Esophagus muscularis mucosa (tissue), 4 donors: ENCODE measurements at regions not wholly inside any gene's neighbourhood (a gene's known extent, or its start where the extent isn't known, plus 50 kb on each side); places are given as distances from the start of the nearest gene placed in this dataset.

ENCODE experiments used
- DNase-seq: peaks from one replicate; pipeline ENCODE4 v3.0.0-alpha.2; 2017; ENCODE audit errors: extremely low spot score
- H3K27ac ChIP-seq, 4 donors: fragments of 200-600 bp; sonication (generic); replicated peaks in 1 of 4; 1 replicate in 3 of 4; 2 replicates in 1 of 4; pipeline ENCODE4 v1.5.1; 2016 to 2019; ENCODE audit warnings: mild to moderate bottlenecking in 1 of 4
- H3K27me3 ChIP-seq, 4 donors: fragments of 200-600 bp; sonication (generic); one replicate each; pipeline versions ENCODE4 v1.5.1 to v1.6.0; 2016 to 2019
- H3K36me3 ChIP-seq, 4 donors: fragments of 200-600 bp; sonication (generic); one replicate each; pipeline ENCODE4 v1.5.1; 2016 to 2019
- H3K4me1 ChIP-seq, 4 donors: fragments of 200-600 bp; sonication (generic); one replicate each; pipeline ENCODE4 v1.5.1; 2016 to 2019
- H3K4me3 ChIP-seq, 4 donors: fragments of 200-600 bp; sonication (generic); 1 replicate in 2 of 4; 2 replicates in 2 of 4; pipeline ENCODE4 v1.5.1; 2016 to 2019; ENCODE audit warnings: mild to moderate bottlenecking in 4 of 4, moderate library complexity in 1 of 4
- H3K9me3 ChIP-seq, 4 donors: fragments of 200-600 bp; sonication (generic); 1 replicate in 3 of 4; 2 replicates in 1 of 4; pipeline ENCODE4 v1.5.1; 2016 to 2019
- EP300 ChIP-seq: sonication (generic); formaldehyde crosslinking; IDR thresholded peaks from one replicate; pipeline ENCODE4 v1.6.1; 2017; ENCODE audit warnings: antibody characterized with exemption
- POLR2A ChIP-seq: fragments of 450-650 bp; IDR thresholded peaks from one replicate; pipeline ENCODE4 v1.6.1; 2017; ENCODE audit warnings: antibody characterized with exemption, moderate library complexity, mild to moderate bottlenecking, low read depth
- POLR2AphosphoS5 ChIP-seq, 2 donors: sonication (generic); formaldehyde crosslinking; IDR thresholded peaks; one replicate each; pipeline ENCODE4 v1.6.1; 2017; ENCODE audit warnings: antibody characterized with exemption in 2 of 2
- WGBS: methylation state at CpG from one replicate; pipeline ENCODE4 v1.1.5; 2018; 5-methylcytosine and 5-hydroxymethylcytosine counted together
- intact Hi-C: fragments of 100-400 bp; cut with DNase I; formaldehyde crosslinking; loops from one replicate; pipeline ENCODE4 v1.15.1; 2023
- TF ChIP-seq, protein P1 (sequence below), 3 experiments: fragments of 200-600 bp in 2 of 3; fragments of 450-650 bp in 1 of 3; sonication (generic) in 2 of 3; IDR thresholded peaks; one replicate each; pipeline ENCODE4 v1.5.1; 2017 to 2019; ENCODE audit warnings: antibody characterized with exemption in 3 of 3, mild to moderate bottlenecking in 2 of 3, moderate library complexity in 1 of 3

DNA sequence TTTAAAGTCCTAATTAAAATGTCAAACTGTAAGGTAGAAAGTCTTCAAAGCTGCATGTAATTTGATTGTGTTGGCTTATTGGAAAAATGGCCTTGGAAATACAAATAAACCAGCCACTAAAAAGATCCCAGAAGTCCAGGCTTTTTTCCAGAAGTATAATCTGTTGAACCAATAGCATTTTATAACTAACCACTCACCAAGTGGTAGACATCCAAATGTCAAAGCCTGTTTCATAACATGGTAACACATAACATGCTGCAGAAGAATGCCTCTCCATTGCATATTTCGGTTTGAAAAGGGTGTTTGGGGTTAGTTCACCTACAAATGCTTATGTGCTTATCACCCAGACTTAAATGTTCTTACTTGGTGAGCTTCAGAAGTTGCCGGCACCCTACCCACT lies 183.7 kb upstream of the DIO2 start:
- DNase-seq = no peak
- no peak for TF ChIP-seq POLR2A
- TF ChIP-seq EP300 = no peak
- TF ChIP-seq, protein P1, sequence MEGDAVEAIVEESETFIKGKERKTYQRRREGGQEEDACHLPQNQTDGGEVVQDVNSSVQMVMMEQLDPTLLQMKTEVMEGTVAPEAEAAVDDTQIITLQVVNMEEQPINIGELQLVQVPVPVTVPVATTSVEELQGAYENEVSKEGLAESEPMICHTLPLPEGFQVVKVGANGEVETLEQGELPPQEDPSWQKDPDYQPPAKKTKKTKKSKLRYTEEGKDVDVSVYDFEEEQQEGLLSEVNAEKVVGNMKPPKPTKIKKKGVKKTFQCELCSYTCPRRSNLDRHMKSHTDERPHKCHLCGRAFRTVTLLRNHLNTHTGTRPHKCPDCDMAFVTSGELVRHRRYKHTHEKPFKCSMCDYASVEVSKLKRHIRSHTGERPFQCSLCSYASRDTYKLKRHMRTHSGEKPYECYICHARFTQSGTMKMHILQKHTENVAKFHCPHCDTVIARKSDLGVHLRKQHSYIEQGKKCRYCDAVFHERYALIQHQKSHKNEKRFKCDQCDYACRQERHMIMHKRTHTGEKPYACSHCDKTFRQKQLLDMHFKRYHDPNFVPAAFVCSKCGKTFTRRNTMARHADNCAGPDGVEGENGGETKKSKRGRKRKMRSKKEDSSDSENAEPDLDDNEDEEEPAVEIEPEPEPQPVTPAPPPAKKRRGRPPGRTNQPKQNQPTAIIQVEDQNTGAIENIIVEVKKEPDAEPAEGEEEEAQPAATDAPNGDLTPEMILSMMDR (IDR thresholded peaks at IDR 0.05) = no peak
- TF ChIP-seq POLR2AphosphoS5 (IDR thresholded peaks at IDR 0.05) = no peak
- Histone ChIP-seq H3K4me1 (no peaks in the 10 kb centered on the region), H3K36me3 (no peaks in the 10 kb centered on the region), H3K27ac (no peak overlapping the region), H3K9me3 (peaks cover 0 to 16% (median 9%) of the 10 kb centered on the region in 4 donors), H3K27me3 (no peaks in the 10 kb centered on the region), H3K4me3 (no peak overlapping the region)
- intact Hi-C loops = no loop called here
- WGBS = 64% methylated on average over 2 of the region's 2 CpGs

DNA sequence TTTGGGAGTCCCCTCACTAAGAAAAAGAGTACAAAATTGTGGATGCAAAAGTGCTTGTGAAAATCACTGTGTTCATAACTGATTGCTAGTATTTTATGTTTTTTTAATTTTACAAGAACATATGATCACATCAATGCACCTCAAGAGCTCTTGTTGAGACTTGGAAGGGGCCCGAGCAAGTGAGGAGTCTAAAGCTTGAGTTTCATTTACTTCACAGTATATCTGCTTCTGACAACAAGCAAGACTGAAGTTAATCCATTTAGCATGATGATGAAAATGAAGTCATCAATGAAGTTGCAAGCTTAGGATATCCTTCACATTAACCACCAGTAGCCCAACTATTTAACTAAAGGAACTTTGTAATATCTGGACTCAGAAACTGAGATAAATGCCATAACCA lies 182.5 kb upstream of the DIO2 start:
- Histone ChIP-seq H3K27me3 (no peaks in the 10 kb centered on the region), H3K36me3 (no peaks in the 10 kb centered on the region), H3K4me3 (no peak overlapping the region), H3K4me1 (no peaks in the 10 kb centered on the region), H3K9me3 (peaks cover 0 to 10% (median 7%) of the 10 kb centered on the region in 4 donors), H3K27ac (no peak overlapping the region)
- WGBS = 0% methylated on average over 1 of the region's 1 CpG
- DNase-seq = no peak
- intact Hi-C loops = no loop called here
- TF ChIP-seq, protein P1 (IDR thresholded peaks at IDR 0.05) = no peak
- TF ChIP-seq POLR2A (no peak), POLR2AphosphoS5 (IDR thresholded peaks at IDR 0.05) (no peak), EP300 (no peak)

DNA sequence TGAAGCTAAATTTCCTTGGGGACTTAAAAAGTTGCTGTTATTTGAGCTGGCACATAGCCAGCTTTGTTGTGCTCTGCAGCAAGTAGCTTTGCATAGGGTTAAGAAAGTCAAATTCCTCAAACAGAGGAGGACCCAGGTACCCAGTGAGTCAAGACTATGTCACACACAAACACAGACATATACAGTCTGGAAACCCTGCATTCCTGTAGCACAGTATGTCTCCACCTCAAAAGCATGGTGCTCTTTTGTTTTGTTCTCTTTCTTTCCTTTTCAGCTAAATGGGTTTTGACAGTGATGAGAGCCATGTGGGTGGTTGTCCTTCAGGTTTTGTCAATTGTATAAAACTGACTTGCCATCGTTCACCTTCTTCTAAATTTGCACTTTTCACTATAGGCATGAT lies 179.6 kb upstream of the DIO2 start:
- 82% methylated on average over 1 of the region's 1 CpG for WGBS
- Histone ChIP-seq H3K36me3 (no peaks in the 10 kb centered on the region), H3K9me3 (no peaks in the 10 kb centered on the region), H3K4me3 (no peak overlapping the region), H3K27ac (no peak overlapping the region), H3K27me3 (no peaks in the 10 kb centered on the region), H3K4me1 (peaks cover 0 to 11% (median 5%) of the 10 kb centered on the region in 4 donors)
- intact Hi-C loops = no loop called here
- no peak for TF ChIP-seq POLR2A
- no peak for TF ChIP-seq POLR2AphosphoS5 (IDR thresholded peaks at IDR 0.05)
- no peak for TF ChIP-seq EP300
- TF ChIP-seq, protein P1 (IDR thresholded peaks at IDR 0.05) = no peak
- DNase-seq = no peak

DNA sequence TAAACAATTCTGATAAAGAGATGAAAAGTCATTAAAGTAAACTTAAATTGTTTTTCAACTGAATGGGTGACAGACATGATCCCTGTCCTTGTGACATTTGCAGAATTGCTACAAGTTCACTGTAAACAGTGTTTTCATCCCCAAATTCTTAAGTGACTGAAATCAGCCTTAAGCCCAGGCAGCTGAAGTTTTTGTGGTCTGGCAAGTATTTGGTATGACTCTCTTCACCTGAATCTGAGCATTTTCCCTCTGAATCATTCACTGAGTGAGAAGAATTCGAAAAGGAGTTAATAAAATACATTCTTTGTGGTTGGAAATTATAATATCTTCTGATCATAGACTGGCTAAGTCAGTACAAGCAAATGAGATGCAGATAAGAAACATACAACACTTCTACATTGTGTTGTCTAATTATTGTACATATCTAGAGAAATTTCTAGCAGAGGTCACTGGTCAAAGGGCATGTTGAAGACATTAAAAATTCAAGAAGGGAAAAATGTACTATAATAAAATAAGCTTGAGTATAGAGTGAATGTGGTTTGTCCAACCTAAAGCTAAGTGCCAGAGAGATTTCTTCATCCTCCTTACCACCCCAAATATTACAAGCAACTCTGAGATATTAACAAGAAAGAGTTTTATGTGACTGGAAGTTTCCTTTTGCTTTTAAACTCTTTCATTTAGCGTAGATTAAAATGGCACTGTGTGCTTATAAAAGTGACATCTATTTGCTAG lies 177.8 kb upstream of the DIO2 start:
- TF ChIP-seq POLR2A = no peak
- WGBS = 67% methylated on average over 2 of the region's 2 CpGs
- DNase-seq = no peak
- H3K36me3 ChIP-seq = no peaks in the 10 kb centered on the region
- H3K27me3 ChIP-seq = no peaks in the 10 kb centered on the region
- H3K27ac ChIP-seq = no peak overlapping the region
- peaks cover 0 to 11% (median 5%) of the 10 kb centered on the region in 4 donors for H3K4me1 ChIP-seq
- H3K9me3 ChIP-seq = no peaks in the 10 kb centered on the region
- intact Hi-C loops = no loop called here
- no peak overlapping the region for H3K4me3 ChIP-seq

DNA sequence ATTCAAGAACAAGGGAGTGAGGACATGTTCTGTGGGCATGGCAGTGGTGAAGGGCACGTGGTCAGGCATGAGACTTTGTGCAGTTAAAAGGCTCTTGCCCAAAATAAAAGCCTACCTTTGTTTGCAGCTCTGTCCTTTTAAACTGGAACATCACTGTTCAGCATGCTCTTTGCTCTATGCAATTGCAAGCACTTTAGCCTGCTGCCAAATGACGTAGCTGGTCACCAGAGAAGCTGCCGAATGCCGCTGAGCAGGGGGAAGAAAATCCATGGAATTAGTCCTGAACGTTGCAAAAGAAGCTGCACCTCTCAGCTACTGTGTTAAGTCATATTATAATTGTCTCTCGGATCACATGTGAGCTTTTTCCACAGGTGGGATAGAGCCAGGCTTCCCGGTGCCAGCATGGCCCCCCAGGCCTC lies 176.3 kb upstream of the DIO2 start:
- WGBS = 71% methylated on average over 7 of the region's 7 CpGs
- no peak for TF ChIP-seq POLR2A
- Histone ChIP-seq H3K36me3 (no peaks in the 10 kb centered on the region), H3K27me3 (no peaks in the 10 kb centered on the region), H3K9me3 (no peaks in the 10 kb centered on the region), H3K4me3 (no peak overlapping the region), H3K27ac (peak overlapping the region in 1 of 4 donors; percentile 21), H3K4me1 (peaks cover 0 to 11% (median 5%) of the 10 kb centered on the region in 4 donors)
- no peak for DNase-seq
- intact Hi-C loops = no loop called here

DNA sequence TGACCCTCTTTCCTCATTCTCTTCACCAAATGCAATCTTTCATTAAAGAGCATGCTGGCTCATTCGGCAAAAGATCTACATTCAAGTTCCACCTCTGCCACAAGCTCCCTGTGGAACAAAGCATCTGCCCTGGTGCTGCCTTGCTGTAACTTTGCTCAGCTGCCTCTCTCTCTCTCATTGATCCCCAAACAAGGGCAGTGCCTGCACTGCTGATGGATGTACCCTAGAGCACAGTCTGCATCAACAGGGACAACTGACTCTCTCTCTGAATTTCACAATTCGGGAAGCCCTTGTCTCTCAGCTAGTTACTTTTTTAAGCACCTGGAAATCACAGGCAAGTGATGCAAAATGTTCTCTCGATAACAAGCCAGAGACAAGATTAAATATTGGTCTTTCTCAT lies 174.0 kb upstream of the DIO2 start:
- WGBS = 81% methylated on average over 3 of the region's 3 CpGs
- Histone ChIP-seq H3K27me3 (no peaks in the 10 kb centered on the region), H3K36me3 (no peaks in the 10 kb centered on the region), H3K27ac (no peak overlapping the region), H3K4me1 (peaks cover 0 to 11% (median 5%) of the 10 kb centered on the region in 4 donors), H3K9me3 (no peaks in the 10 kb centered on the region), H3K4me3 (no peak overlapping the region)
- TF ChIP-seq, protein P1 (IDR thresholded peaks at IDR 0.05) = no peak
- no peak for DNase-seq
- intact Hi-C loops = no loop called here
